GM21528 (cell line): ENCODE measurements at regions not wholly inside any gene's neighbourhood (a gene's known extent, or its start where the extent isn't known, plus 50 kb on each side); places are given as distances from the start of the nearest gene placed in this dataset.
"Not testable (repeated sequence)": the region's sequence is repeated elsewhere in the genome, so short reads cannot be mapped to it uniquely, and the experiment has no call there.

Source experiments
- ATAC-seq: cut with Tn5 transposase; IDR thresholded peaks from one replicate; pipeline ENCODE4 v1.9.1; 2021; ENCODE audit warnings: mild to moderate bottlenecking, moderate library complexity; ENCODE audit not compliant: unreplicated experiment, low FRiP score

- no peak for ATAC-seq
Observed at GRCh38 chr6:170069611-170070010, 221.3 kb downstream of the DLL1 start.

- ATAC-seq, result no peak
Observed at GRCh38 chr6:170068496-170068895, 222.4 kb downstream of the DLL1 start.

GRCh38 chr6:170067923-170068360 is 222.9 kb downstream of the DLL1 start:
- ATAC-seq, result no peak

GRCh38 chr6:170067181-170067641 is 223.7 kb downstream of the DLL1 start:
- no peak for ATAC-seq

- no peak for ATAC-seq
Observed at GRCh38 chr6:170066679-170067078, 224.2 kb downstream of the DLL1 start.

GRCh38 chr6:170063851-170064602 is 226.9 kb downstream of the DLL1 start:
- no peak for ATAC-seq

- ATAC-seq, result no peak
Observed at GRCh38 chr6:170063431-170063830, 227.4 kb downstream of the DLL1 start.

GRCh38 chr6:170062915-170063241 is 228.0 kb downstream of the DLL1 start:
- ATAC-seq, result no peak

- ATAC-seq, result no peak
Observed at GRCh38 chr6:170062209-170062914, 228.5 kb downstream of the DLL1 start.

- no peak for ATAC-seq
Observed at GRCh38 chr6:170058878-170059485, 231.9 kb downstream of the DLL1 start.

GRCh38 chr6:170057961-170058877 is 232.7 kb downstream of the DLL1 start:
- no peak for ATAC-seq

- ATAC-seq, result no peak
Observed at GRCh38 chr6:170057034-170057734, 233.7 kb downstream of the DLL1 start.

- ATAC-seq, result no peak
Observed at GRCh38 chr6:170056278-170056711, 234.6 kb downstream of the DLL1 start.

- ATAC-seq, result not testable (repeated sequence)
Observed at GRCh38 chr6:170055797-170056196, 235.1 kb downstream of the DLL1 start.

GRCh38 chr6:170053966-170054661 is 236.8 kb downstream of the DLL1 start:
- no peak for ATAC-seq

GRCh38 chr6:170052991-170053821 is 237.7 kb downstream of the DLL1 start:
- no peak for ATAC-seq

- no peak for ATAC-seq
Observed at GRCh38 chr6:170051229-170052172, 239.4 kb downstream of the DLL1 start.
